Activated naive CD4-positive, alpha-beta T cell treated with Interleukin-2 at 50 U/mL for 16 hours (primary cell): ENCODE measurements at regions not wholly inside any gene's neighbourhood (a gene's known extent, or its start where the extent isn't known, plus 50 kb on each side); places are given as distances from the start of the nearest gene placed in this dataset.
"Not testable (repeated sequence)": the region's sequence is repeated elsewhere in the genome, so short reads cannot be mapped to it uniquely, and the experiment has no call there.

Experiments used
- DNase-seq: peaks from one replicate; pipeline ENCODE4 v3.0.0-alpha.2; 2020

GRCh38 chr4:141543176-141543575 is 93.2 kb upstream of the IL15 start:
- no peak for DNase-seq

GRCh38 chr4:141543706-141544105 is 92.7 kb upstream of the IL15 start:
- DNase-seq = no peak

GRCh38 chr4:141548791-141549190 is 87.6 kb upstream of the IL15 start:
- DNase-seq = no peak

GRCh38 chr4:141560056-141560455 is 76.3 kb upstream of the IL15 start:
- no peak for DNase-seq

DNA sequence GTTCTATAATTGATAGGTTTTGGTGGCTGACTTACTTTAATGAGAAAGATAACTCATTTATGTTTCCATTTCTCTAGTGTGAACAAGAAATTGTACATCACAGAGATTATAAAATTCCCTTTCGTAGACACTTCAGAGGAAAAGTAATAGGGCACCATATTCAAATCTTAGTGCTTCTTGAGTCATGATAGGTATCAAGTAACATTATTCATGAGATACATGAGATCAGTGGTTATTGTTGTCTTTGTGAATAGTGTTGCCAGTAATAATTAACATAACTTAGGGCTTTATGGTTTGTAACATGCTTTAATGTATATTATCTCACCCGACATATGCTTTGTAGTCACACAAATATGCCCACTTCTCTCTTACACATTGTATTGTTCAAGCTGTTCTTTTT is 73.7 kb upstream of the IL15 start:
- no peak for DNase-seq

DNA sequence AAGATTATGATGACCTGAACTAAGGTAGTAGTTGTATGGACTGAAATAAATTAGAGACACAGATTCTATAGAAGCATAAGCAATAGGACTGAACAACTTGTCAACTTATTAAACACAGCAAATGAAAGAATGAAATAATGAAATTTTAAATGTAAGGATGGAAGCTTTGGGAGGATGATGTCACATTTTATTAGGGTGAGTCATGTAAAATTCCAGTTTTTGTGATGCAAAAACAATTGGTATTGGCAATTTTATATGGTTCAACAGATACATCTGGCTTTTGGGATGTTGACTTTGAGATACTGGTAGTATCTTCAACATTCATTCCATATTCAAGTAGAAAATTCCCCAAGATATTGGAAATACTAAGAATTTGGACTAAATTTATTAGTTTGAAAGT is 72.7 kb upstream of the IL15 start:
- no peak for DNase-seq

DNA sequence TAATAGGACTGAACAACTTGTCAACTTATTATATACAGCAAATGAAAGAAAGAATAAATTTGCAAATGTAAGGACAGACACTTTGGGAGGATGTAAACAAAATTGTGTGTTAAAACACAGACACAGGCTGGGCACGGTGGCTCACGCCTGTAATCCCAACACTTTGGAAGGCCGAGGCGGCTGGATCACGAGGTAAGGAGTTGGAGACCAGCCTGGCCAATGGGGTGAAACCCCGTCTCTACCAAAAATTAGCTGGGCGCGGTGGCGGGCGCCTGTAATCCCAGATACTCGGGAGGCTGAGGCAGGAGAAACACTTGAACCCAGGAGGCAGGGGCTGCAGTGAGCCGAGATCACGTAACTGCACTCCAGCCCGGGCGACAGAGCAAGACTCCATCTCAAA is 71.4 kb upstream of the IL15 start:
- not testable (repeated sequence) for DNase-seq

- no peak for DNase-seq
Observed at GRCh38 chr4:141565379-141566089, 70.8 kb upstream of the IL15 start.

GRCh38 chr4:141567326-141567915 is 69.0 kb upstream of the IL15 start:
- no peak for DNase-seq

DNA sequence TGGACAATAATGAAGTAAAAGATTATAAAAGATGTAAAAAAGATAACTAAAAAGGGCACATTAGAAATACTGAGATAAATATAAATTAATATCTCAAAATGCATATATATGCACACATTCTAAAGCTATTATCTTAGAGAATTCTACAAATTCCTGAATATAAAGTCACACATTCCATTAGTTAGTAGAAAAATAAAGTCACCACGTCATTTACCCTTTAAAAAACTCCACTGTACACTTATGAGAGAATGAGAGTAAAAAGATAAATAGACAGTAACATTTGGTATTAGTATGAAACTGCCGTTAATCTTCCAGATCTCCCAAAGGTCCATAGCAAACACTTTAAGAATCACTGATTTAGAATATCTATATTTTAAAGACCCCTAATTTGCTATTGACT is 67.2 kb upstream of the IL15 start:
- no peak for DNase-seq

- DNase-seq = no peak
Observed at GRCh38 chr4:141570290-141570689, 66.1 kb upstream of the IL15 start.

DNA sequence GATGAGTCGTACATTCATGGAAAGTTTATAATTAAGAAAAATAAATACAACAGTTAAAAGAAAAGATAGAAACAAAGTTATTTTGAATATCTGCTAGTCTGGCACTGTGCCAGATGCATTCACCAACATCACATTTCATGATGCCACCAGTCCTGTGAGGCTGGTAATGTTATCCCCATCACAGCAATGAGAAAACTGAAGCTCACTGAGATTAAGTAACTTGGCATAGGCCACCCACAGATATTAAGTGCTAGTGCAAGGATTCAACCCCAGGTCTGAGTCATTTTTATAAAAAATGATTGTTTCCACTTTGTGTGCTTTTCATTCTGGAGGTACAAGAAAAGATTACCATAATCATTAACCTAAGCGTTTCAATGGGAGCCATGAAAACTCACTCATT is 65.0 kb upstream of the IL15 start:
- no peak for DNase-seq

DNA sequence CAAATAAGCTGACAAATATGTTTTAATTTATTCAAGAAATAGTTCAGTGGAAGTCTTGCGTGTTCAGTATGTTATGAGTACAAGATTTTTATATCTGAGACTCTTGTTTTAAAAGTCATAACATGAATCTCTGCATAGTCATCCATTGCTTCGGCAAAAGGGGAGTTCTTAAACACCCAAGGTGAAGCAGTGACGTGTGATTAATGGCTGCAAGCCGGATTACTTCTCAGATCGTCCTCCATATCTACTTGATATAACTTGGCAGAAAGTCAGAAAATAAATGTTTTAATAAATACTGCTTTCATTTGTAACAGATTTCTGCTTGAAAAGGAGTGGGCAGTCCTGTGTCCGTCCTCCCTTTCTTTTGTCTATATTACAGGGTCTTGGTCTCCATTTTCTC is 64.6 kb upstream of the IL15 start:
- DNase-seq = no peak

- DNase-seq = no peak
Observed at GRCh38 chr4:141573678-141574077, 62.7 kb upstream of the IL15 start.

GRCh38 chr4:141575884-141576283 is 60.5 kb upstream of the IL15 start:
- DNase-seq = no peak

- DNase-seq = no peak
Observed at GRCh38 chr4:141576585-141577110, 59.7 kb upstream of the IL15 start.

- no peak for DNase-seq
Observed at GRCh38 chr4:141578451-141578850, 57.9 kb upstream of the IL15 start.

DNA sequence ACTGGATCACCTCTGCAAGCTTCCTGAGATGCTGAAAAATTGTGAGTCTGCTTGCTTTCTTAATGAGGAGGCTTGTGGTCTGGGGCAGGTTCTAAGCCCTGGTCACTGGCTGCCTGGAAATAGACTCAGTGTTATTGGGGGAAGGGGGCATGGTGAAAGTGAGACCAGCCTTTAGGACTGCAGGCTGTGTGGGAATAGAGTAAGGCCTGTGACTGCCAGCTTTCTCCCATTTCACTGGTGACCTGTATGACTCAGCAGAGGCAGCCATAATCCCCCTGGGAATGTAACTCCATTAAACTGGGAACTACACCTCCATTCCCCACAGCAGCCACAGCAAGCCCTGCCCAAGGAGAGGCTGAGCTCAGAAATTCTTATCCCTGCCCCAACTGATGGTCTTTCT is 55.9 kb upstream of the IL15 start:
- DNase-seq = no peak
